Colonic mucosa (tissue), 4 donors: ENCODE measurements at regions not wholly inside any gene's neighbourhood (a gene's known extent, or its start where the extent isn't known, plus 50 kb on each side); places are given as distances from the start of the nearest gene placed in this dataset.

Source experiments
- DNase-seq: peaks from one replicate; pipeline ENCODE4 v3.0.0-alpha.2; 2020
- H3K27ac ChIP-seq: fragments of 200-600 bp; one replicate; pipeline ENCODE4 v1.8.0; 2021
- H3K27me3 ChIP-seq: fragments of 200-600 bp; one replicate; pipeline ENCODE4 v1.8.0; 2021
- H3K36me3 ChIP-seq: fragments of 200-600 bp; one replicate; pipeline ENCODE4 v1.8.0; 2021
- H3K4me1 ChIP-seq: fragments of 200-600 bp; one replicate; pipeline ENCODE4 v1.8.0; 2021; ENCODE audit warnings: mild to moderate bottlenecking
- H3K4me3 ChIP-seq: fragments of 200-600 bp; one replicate; pipeline ENCODE4 v1.8.0; 2021
- H3K9ac ChIP-seq, 2 donors: one replicate each; pipeline ENCODE4 v1.7.0; 2013; ENCODE audit warnings: control low read depth in 2 of 2, low read depth in 2 of 2, low read length in 2 of 2
- H3K9me3 ChIP-seq: fragments of 200-600 bp; one replicate; pipeline ENCODE4 v1.8.0; 2021
- intact Hi-C: fragments of 100-400 bp; cut with DNase I; formaldehyde crosslinking; loops from one replicate; pipeline ENCODE4 v1.14.1; 2022
- TF ChIP-seq, protein P1 (sequence below): fragments of 200-600 bp; IDR thresholded peaks from one replicate; pipeline ENCODE4 v1.8.0; 2022; ENCODE audit warnings: antibody characterized with exemption, mild to moderate bottlenecking
- donor health status: healthy.
- donor health status: DM: no; HTN: no; CAD: no.
- donor health status: DM: no; HTN: no; CAD: no.

DNA sequence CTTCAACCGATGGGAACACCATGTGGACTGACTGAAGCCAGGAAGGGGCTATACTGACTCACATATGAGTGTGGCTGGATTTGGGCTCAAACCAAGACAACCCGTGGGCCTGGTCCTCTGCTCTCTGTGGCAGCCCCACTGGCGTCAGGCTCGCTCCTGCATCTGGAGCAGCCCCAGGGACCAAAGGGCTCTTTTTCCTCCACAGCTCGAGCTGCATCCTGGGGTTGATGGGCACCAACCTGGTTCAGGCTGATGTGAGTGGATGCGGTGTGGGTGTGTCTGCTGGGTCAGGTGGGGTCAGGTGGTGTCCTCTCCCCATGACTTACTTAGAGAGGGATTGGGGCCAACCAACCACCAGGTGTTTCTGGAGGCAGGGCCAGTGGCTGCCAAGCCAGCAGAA, 303.0 kb upstream of the AJAP1 start:
- H3K9ac ChIP-seq = no peak overlapping the region
- no peaks in the 10 kb centered on the region for H3K27me3 ChIP-seq
- DNase-seq = no peak
- intact Hi-C loops = no loop called here
- no peaks in the 10 kb centered on the region for H3K36me3 ChIP-seq
- no peak overlapping the region for H3K27ac ChIP-seq
- H3K9me3 ChIP-seq = no peaks in the 10 kb centered on the region
- no peak overlapping the region for H3K4me3 ChIP-seq
- H3K4me1 ChIP-seq = no peaks in the 10 kb centered on the region
- TF ChIP-seq, protein P1, sequence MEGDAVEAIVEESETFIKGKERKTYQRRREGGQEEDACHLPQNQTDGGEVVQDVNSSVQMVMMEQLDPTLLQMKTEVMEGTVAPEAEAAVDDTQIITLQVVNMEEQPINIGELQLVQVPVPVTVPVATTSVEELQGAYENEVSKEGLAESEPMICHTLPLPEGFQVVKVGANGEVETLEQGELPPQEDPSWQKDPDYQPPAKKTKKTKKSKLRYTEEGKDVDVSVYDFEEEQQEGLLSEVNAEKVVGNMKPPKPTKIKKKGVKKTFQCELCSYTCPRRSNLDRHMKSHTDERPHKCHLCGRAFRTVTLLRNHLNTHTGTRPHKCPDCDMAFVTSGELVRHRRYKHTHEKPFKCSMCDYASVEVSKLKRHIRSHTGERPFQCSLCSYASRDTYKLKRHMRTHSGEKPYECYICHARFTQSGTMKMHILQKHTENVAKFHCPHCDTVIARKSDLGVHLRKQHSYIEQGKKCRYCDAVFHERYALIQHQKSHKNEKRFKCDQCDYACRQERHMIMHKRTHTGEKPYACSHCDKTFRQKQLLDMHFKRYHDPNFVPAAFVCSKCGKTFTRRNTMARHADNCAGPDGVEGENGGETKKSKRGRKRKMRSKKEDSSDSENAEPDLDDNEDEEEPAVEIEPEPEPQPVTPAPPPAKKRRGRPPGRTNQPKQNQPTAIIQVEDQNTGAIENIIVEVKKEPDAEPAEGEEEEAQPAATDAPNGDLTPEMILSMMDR = no peak

DNA sequence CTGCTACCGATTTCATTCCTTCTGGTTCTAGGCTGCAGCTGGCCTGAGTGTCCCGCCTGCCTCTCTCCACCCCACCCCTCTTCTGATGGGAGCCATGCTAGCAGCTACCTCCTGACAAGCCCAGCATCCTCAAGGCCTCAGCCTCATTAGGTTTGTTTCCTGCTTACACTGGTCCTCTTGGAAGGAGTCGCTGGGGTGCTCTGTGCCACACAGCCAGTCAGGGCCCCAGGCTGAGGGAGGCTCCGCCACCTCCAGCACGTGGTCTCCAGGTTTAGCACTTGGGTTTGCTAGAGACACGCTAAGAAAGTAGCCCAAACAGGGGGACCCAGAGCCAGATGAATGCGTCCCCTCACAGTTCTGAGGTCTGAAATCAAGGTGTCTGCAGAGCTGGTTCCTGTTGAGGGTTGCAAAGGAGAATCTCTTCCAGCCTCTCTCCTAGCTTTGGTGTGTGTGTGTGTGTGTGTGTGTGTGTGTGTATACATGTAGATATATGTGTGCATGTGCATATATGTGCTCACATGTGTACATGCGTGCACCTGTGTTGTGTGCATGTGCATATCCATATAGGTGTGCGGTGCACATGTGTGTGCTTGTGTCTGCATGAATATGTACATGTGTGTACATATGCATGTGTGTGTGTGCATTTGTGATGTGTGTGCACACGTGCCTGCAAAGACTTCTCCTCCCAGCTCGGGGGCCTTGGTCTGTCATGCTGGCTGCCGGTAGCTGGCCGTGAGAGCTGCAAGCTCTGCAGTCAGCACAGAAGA, 301.1 kb upstream of the AJAP1 start:
- TF ChIP-seq, protein P1 = no peak
- no peak for DNase-seq

DNA sequence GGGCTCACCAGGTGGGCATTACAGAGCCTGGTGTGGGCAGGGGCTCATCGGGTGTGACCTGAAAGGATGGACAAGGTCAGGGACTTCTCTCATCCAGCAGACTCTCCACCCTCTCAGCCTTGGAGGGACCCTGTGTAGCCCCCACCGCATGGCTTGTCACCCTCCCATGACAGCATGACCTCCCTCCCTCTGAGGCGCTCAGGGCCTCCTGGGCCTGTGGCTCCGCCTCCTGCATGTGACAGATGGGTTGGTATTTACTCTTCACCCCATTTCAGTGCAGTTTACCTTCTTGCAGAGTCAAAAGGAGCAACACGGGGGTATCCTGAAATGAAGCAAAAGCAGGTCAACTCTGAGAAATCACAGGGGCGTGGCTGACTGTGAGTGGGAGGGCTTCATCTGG, 298.6 kb upstream of the AJAP1 start:
- Histone ChIP-seq H3K36me3 (no peaks in the 10 kb centered on the region), H3K9ac (no peak overlapping the region), H3K4me1 (no peaks in the 10 kb centered on the region), H3K4me3 (no peak overlapping the region), H3K27me3 (no peaks in the 10 kb centered on the region), H3K27ac (no peak overlapping the region), H3K9me3 (no peaks in the 10 kb centered on the region)
- DNase-seq = no peak
- TF ChIP-seq, protein P1 = no peak
- intact Hi-C loops = no loop called here

More for the DNA sequence above, 301.1 kb upstream of the AJAP1 start:
- H3K36me3 ChIP-seq = no peaks in the 10 kb centered on the region
- H3K9me3 ChIP-seq = no peaks in the 10 kb centered on the region
- no peaks in the 10 kb centered on the region for H3K4me1 ChIP-seq
- no peaks in the 10 kb centered on the region for H3K27me3 ChIP-seq
- H3K27ac ChIP-seq = no peak overlapping the region
- intact Hi-C loops = no loop called here
- no peak overlapping the region for H3K4me3 ChIP-seq
- no peak overlapping the region for H3K9ac ChIP-seq

DNA sequence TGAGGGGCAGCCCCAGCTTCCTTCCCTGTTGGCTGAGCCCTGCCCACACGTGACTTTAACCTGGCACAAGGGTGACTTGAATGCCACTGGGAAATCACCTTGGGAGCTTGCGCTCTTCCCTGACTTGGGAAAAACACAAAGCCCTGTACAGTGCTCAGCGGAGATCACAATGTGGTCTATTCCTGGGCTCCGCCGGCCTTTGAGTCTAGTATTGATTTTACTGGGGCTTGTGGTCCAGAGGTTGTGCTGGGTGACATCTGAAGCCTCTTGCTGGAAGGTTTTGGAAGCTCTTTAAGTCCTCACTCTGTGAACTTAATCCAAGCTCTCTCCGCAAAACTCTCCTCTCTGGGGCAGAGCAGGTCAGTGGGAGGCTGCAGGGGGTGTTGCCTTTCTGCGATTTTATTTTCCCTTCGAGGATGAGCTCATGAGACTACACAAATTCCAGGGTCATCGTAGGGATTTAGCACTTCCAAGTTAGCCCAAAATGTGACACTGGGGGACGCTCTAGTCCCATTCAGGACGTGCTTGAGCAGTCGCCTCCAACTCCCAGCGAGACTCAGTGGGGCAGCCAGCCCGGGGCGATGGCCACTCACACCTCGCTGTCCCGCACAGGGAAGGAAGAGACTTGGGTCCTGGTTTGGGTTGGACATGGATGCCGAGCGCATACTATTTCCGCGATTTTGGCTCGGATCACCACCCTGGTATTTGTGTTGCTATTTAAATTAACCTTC, 291.9 kb upstream of the AJAP1 start:
- no peak overlapping the region for H3K9ac ChIP-seq
- no peaks in the 10 kb centered on the region for H3K27me3 ChIP-seq
- no peak for DNase-seq
- H3K27ac ChIP-seq = no peak overlapping the region
- intact Hi-C loops = no loop called here
- TF ChIP-seq, protein P1 = no peak
- no peak overlapping the region for H3K4me3 ChIP-seq
- no peaks in the 10 kb centered on the region for H3K9me3 ChIP-seq
- no peaks in the 10 kb centered on the region for H3K36me3 ChIP-seq
- no peaks in the 10 kb centered on the region for H3K4me1 ChIP-seq

DNA sequence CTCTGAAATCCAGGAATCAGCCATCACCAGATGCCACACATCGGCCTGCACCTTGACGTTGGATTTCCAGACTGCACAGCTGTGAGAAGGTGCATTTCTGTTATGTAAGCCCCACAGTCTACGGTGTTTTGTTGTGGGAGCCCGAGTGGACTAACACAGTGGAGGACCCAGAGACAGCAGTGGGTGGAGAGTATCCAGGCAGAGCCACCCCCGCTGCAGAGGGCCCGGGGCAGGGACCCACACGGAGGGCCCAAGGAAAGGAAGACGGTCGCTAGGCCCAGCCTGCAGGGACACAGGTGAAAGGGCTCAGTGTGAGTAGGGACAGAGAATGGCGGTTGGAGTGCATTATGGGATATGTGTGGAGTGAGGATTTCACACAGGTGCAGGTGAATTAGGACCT, 288.3 kb upstream of the AJAP1 start:
- intact Hi-C loops = no loop called here
- H3K27me3 ChIP-seq = no peaks in the 10 kb centered on the region
- TF ChIP-seq, protein P1 = no peak
- H3K4me1 ChIP-seq = no peaks in the 10 kb centered on the region
- no peak overlapping the region for H3K9ac ChIP-seq
- no peaks in the 10 kb centered on the region for H3K9me3 ChIP-seq
- no peak for DNase-seq
- no peak overlapping the region for H3K27ac ChIP-seq
- H3K4me3 ChIP-seq = no peak overlapping the region
- H3K36me3 ChIP-seq = no peaks in the 10 kb centered on the region
